GM12864 (cell line): ENCODE measurements at regions not wholly inside any gene's neighbourhood (a gene's known extent, or its start where the extent isn't known, plus 50 kb on each side); places are given as distances from the start of the nearest gene placed in this dataset.

Experiments
- DNase-seq: peaks from one replicate; pipeline ENCODE4 v3.0.0-alpha.2; 2011; ENCODE audit warnings: low read depth
- H3K4me3 ChIP-seq: 2 replicates; pipeline ENCODE4 v1.5.1; 2011; ENCODE audit warnings: mild to moderate bottlenecking, low read depth, low read length, control low read depth
- CTCF ChIP-seq: IDR thresholded peaks from 2 replicates; pipeline ENCODE4 v1.5.1; 2011; ENCODE audit warnings: low read depth, mild to moderate bottlenecking, moderate library complexity, low read length, control low read depth, inconsistent platforms; ENCODE audit errors: missing control alignments

GRCh38 chr3:181252631-181253030 lies 263.1 kb upstream of the DNAJC19 start:
- H3K4me3 ChIP-seq: no peak overlapping the region
- DNase-seq: no peak
- TF ChIP-seq CTCF: no peak

GRCh38 chr3:181250714-181251113 lies 261.2 kb upstream of the DNAJC19 start:
- no peak for DNase-seq
- TF ChIP-seq CTCF: no peak
- no peak overlapping the region for H3K4me3 ChIP-seq

GRCh38 chr3:181239441-181239840 lies 249.9 kb upstream of the DNAJC19 start:
- H3K4me3 ChIP-seq: no peak overlapping the region
- DNase-seq: no peak

GRCh38 chr3:181230258-181230657 lies 240.7 kb upstream of the DNAJC19 start:
- TF ChIP-seq CTCF: no peak
- DNase-seq: no peak
- H3K4me3 ChIP-seq: no peak overlapping the region

More at GRCh38 chr3:181239441-181239840, 249.9 kb upstream of the DNAJC19 start:
- no peak for TF ChIP-seq CTCF

- TF ChIP-seq CTCF: no peak
- no peak for DNase-seq
- no peak overlapping the region for H3K4me3 ChIP-seq
These were observed 223.8 kb upstream of the DNAJC19 start for GRCh38 chr3:181213347-181213746.

- DNase-seq: no peak
- no peak overlapping the region for H3K4me3 ChIP-seq
- no peak for TF ChIP-seq CTCF
These were observed 222.7 kb upstream of the DNAJC19 start for GRCh38 chr3:181212271-181212670.

GRCh38 chr3:181210275-181210674 lies 220.7 kb upstream of the DNAJC19 start:
- no peak for DNase-seq
- TF ChIP-seq CTCF: no peak
- no peak overlapping the region for H3K4me3 ChIP-seq
